Caco-2 (cell line): ENCODE measurements at regions not wholly inside any gene's neighbourhood (a gene's known extent, or its start where the extent isn't known, plus 50 kb on each side); places are given as distances from the start of the nearest gene placed in this dataset.

Experiments
- BruUV-seq: library from RNA; stranded (reverse); fragments of 400-500 nt; replicated peaks from 2 replicates; lab custom pipeline; 2021; lab: Mats Ljungman, UMichigan
- CTCF ChIA-PET: fragments of 300-600 bp; sonication (Branson Sonifier 250); formaldehyde crosslinking; loops from one replicate; lab custom pipeline; 2022; ENCODE audit warnings: antibody characterized with exemption; lab: Charles Lee
- POLR2A ChIA-PET: fragments of 300-600 bp; sonication (Branson Sonifier 250); formaldehyde crosslinking; loops from one replicate; lab custom pipeline; 2022; ENCODE audit warnings: antibody characterized with exemption; lab: Charles Lee
- DNase-seq, 2 experiments: peaks; one replicate each; pipeline versions ENCODE4 v3.0.0 to v3.0.0-alpha.2; 2020 to 2022
- H3K27me3 ChIP-seq: replicated peaks from 2 replicates; pipeline ENCODE4 v1.6.0; 2011; ENCODE audit warnings: low read length; ENCODE audit not compliant: control insufficient read depth, insufficient read depth
- H3K36me3 ChIP-seq: 2 replicates; pipeline ENCODE4 v1.5.1; 2011; ENCODE audit warnings: low read length; ENCODE audit not compliant: control insufficient read depth, insufficient read depth
- H3K4me1 ChIP-seq: fragments of 250-450 bp; sonication (Bioruptor Pico); 2 replicates; pipeline ENCODE4 v1.5.1; 2020; ENCODE audit warnings: mild to moderate bottlenecking
- H3K4me3 ChIP-seq: 2 replicates; pipeline ENCODE4 v1.5.1; 2011; ENCODE audit warnings: low read depth, mild to moderate bottlenecking, control low read depth, low read length
- H3K9me3 ChIP-seq: fragments of 250-450 bp; sonication (Bioruptor Pico); 2 replicates; pipeline ENCODE4 v1.5.1; 2020; ENCODE audit warnings: mild to moderate bottlenecking, moderate library complexity
- H3K27ac Mint-ChIP-seq: one replicate; pipeline ENCODE4 v1.8.0; 2022; ENCODE audit warnings: mixed read lengths; ENCODE audit not compliant: unreplicated experiment
- H3K27me3 Mint-ChIP-seq: one replicate; pipeline ENCODE4 v1.8.0; 2022; ENCODE audit warnings: mixed read lengths; ENCODE audit not compliant: insufficient read depth, unreplicated experiment
- H3K36me3 Mint-ChIP-seq: one replicate; pipeline ENCODE4 v1.8.0; 2022; ENCODE audit warnings: mild to moderate bottlenecking, mixed read lengths; ENCODE audit not compliant: insufficient read depth, unreplicated experiment
- H3K4me1 Mint-ChIP-seq: one replicate; pipeline ENCODE4 v1.8.0; 2022; ENCODE audit warnings: low read depth, mixed read lengths; ENCODE audit not compliant: unreplicated experiment
- H3K4me3 Mint-ChIP-seq: one replicate; pipeline ENCODE4 v1.8.0; 2022; ENCODE audit warnings: mild to moderate bottlenecking, moderate library complexity, mixed read lengths; ENCODE audit not compliant: unreplicated experiment
- H3K9me3 Mint-ChIP-seq: one replicate; pipeline ENCODE4 v1.8.0; 2022; ENCODE audit warnings: mixed read lengths; ENCODE audit not compliant: unreplicated experiment
- intact Hi-C: fragments of 100-400 bp; cut with micrococcal nuclease; formaldehyde crosslinking; loops from one replicate; pipeline ENCODE4 v1.10.0; 2022; ENCODE audit not compliant: unreplicated experiment
- TF ChIP-seq, protein P1 (sequence below), 2 experiments: fragments of 200-600 bp in 1 of 2; IDR thresholded peaks; 1 replicate in 1 of 2; 2 replicates in 1 of 2; pipeline versions ENCODE4 v1.5.1 to v1.8.0; 2011 to 2022; ENCODE audit warnings: antibody characterized with exemption in 1 of 2, control low read depth in 1 of 2, inconsistent platforms in 1 of 2, low read depth in 1 of 2, low read length in 1 of 2, mild to moderate bottlenecking in 1 of 2, moderate library complexity in 1 of 2; ENCODE audit not compliant: insufficient read depth in 1 of 2, severe bottlenecking in 1 of 2, unreplicated experiment in 1 of 2

DNA sequence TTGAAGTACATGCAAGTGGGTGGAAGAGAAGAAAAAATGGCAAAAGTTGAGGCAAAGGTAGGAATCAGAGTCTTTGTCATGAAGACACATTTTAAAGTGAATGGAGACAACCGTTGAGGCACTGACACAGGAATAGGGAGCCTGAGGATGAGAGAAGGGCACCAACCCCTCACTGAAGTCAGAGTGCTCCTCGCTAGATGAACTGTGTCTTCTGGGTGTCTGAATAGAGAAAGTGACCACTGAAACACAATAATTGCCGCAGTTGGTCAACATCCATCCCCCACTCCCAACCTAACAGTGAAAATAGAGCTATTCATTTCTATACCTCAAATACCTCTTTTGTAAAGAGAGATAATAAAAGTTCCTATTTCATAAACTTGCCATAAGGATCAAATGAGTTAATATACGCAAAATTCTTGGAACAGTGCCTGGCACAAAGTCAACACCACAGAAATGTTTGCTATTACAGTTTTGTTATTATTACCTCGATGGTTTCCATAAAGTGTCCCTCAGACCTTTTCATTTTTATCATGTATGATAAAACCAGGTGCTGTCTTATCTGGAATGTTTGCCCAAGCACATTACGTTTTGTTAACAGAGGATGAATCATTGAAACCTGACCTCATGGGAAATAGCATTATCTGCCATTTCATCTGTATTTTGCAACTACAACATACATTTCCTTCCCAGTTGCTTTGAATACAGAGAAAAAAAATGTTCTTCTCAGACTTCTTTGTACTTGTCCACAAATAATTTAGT lies 61.8 kb upstream of the SP4 start:
- CTCF ChIA-PET, result interaction anchor here (0.6 kb wide), 1 partner anchor 192 kb away, joined by 3 read pairs; no protein-coding TSS in a partner anchor
- no peaks in the 10 kb centered on the region for H3K36me3 ChIP-seq
- H3K4me3 Mint-ChIP-seq, result peak overlapping the region; percentile 14
- DNase-seq, result peak; percentile 52 to 77
- H3K9me3 Mint-ChIP-seq, result peaks cover 24% of the 10 kb centered on the region
- no peaks in the 10 kb centered on the region for H3K27me3 ChIP-seq
- no peaks in the 10 kb centered on the region for H3K27me3 Mint-ChIP-seq
- POLR2A ChIA-PET, result interaction anchor here (1.0 to 1.2 kb wide), 2 partner anchors 61 to 62 kb away, joined by 8 to 15 read pairs; partner anchors contain the start of gene SP4
- H3K36me3 Mint-ChIP-seq, result peaks cover 29% of the 10 kb centered on the region
- H3K4me1 ChIP-seq, result peaks cover 48% of the 10 kb centered on the region
- TF ChIP-seq, protein P1, sequence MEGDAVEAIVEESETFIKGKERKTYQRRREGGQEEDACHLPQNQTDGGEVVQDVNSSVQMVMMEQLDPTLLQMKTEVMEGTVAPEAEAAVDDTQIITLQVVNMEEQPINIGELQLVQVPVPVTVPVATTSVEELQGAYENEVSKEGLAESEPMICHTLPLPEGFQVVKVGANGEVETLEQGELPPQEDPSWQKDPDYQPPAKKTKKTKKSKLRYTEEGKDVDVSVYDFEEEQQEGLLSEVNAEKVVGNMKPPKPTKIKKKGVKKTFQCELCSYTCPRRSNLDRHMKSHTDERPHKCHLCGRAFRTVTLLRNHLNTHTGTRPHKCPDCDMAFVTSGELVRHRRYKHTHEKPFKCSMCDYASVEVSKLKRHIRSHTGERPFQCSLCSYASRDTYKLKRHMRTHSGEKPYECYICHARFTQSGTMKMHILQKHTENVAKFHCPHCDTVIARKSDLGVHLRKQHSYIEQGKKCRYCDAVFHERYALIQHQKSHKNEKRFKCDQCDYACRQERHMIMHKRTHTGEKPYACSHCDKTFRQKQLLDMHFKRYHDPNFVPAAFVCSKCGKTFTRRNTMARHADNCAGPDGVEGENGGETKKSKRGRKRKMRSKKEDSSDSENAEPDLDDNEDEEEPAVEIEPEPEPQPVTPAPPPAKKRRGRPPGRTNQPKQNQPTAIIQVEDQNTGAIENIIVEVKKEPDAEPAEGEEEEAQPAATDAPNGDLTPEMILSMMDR (IDR thresholded peaks at IDR 0.05; ENCODE audit: insufficient read depth in 1 of 2, low read depth in 1 of 2, low read length in 1 of 2, severe bottlenecking in 1 of 2, unreplicated experiment in 1 of 2), result no peak
- intact Hi-C loops, result loop anchor here (1.0 kb wide), 2 partner anchors 61 to 252 kb away; no protein-coding TSS in a partner anchor
- no TSS peak for BruUV-seq
- no peak overlapping the region for H3K4me3 ChIP-seq
- peaks cover 34% of the 10 kb centered on the region for H3K4me1 Mint-ChIP-seq
- H3K9me3 ChIP-seq, result peaks cover 24% of the 10 kb centered on the region
- H3K27ac Mint-ChIP-seq, result peak overlapping the region; percentile 65

DNA sequence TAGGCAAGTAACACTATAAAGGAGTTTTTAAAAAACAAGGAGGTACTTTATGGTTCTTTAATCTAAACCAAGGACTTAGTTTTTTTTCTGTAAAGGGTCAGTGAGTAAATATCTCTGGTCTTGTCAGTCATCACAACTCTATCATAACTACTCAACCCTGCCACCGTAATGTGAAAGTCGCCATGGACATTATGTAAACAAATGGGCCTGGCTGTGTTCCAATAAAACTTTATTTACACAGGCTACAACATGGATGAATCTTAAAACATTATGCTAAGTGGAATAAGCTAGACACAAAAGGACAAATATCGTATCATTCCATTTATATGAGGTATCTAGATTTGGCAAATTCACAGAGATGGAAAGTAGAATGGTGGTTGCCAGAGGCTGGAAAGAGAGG lies 60.8 kb upstream of the SP4 start:
- POLR2A ChIA-PET, result no interaction called here
- CTCF ChIA-PET, result no interaction called here
- Mint-ChIP-seq H3K27me3 (no peaks in the 10 kb centered on the region), H3K4me1 (peaks cover 24% of the 10 kb centered on the region), H3K4me3 (no peak overlapping the region), H3K9me3 (peaks cover 13% of the 10 kb centered on the region), H3K36me3 (peaks cover 24% of the 10 kb centered on the region), H3K27ac (peak overlapping the region; percentile 65)
- DNase-seq, result no peak
- Histone ChIP-seq H3K9me3 (peaks cover 23% of the 10 kb centered on the region), H3K4me1 (peaks cover 50% of the 10 kb centered on the region), H3K4me3 (no peak overlapping the region), H3K27me3 (no peaks in the 10 kb centered on the region), H3K36me3 (no peaks in the 10 kb centered on the region)
- intact Hi-C loops, result no loop called here
- BruUV-seq, result no TSS peak
- TF ChIP-seq, protein P1 (IDR thresholded peaks at IDR 0.05; ENCODE audit: insufficient read depth in 1 of 2, low read depth in 1 of 2, low read length in 1 of 2, severe bottlenecking in 1 of 2, unreplicated experiment in 1 of 2), result no peak

DNA sequence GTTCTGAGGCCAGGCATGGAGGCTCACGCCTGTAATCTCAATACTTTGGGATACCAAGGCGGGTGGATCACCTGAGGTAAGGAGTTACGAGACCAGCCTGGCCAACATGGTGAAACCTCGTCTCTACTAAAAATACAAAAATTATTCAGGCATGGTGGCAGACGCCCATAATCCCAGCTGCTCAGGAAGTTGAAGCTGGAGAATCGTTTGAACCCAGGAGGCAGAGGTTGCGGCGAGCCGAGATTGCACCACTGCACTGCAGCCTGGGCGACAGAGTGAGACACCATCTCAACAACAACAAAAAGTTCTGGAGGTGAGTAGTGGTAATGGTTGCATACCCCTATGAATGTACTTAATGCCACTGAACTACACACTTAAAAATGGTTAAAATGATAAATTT lies 60.3 kb upstream of the SP4 start:
- H3K36me3 Mint-ChIP-seq, result peaks cover 24% of the 10 kb centered on the region
- ChIA-PET POLR2A (no interaction called here), CTCF (no interaction called here)
- no peaks in the 10 kb centered on the region for H3K27me3 Mint-ChIP-seq
- Histone ChIP-seq H3K4me3 (no peak overlapping the region), H3K27me3 (no peaks in the 10 kb centered on the region), H3K4me1 (peaks cover 50% of the 10 kb centered on the region), H3K36me3 (no peaks in the 10 kb centered on the region), H3K9me3 (peaks cover 20% of the 10 kb centered on the region)
- H3K9me3 Mint-ChIP-seq, result peaks cover 10% of the 10 kb centered on the region
- H3K4me3 Mint-ChIP-seq, result no peak overlapping the region
- peaks cover 22% of the 10 kb centered on the region for H3K4me1 Mint-ChIP-seq
- TF ChIP-seq, protein P1 (IDR thresholded peaks at IDR 0.05; ENCODE audit: insufficient read depth in 1 of 2, low read depth in 1 of 2, low read length in 1 of 2, severe bottlenecking in 1 of 2, unreplicated experiment in 1 of 2), result no peak
- intact Hi-C loops, result no loop called here
- DNase-seq, result no peak
- BruUV-seq, result no TSS peak
- peak overlapping the region; percentile 65 for H3K27ac Mint-ChIP-seq
